ENCODE measurements at regions not wholly inside any gene's neighbourhood (a gene's known extent, or its start where the extent isn't known, plus 50 kb on each side); places are given as distances from the start of the nearest gene placed in this dataset.

GRCh38 chr3:106333911-106334618 lies 465.3 kb upstream of the CBLB start:
- WGBS, result 77% methylated on average over 3 of the region's 3 CpGs
- H3K4me3 ChIP-seq, result no peak overlapping the region
- H3K27ac ChIP-seq (replicated peaks in 1 of 4), result no peak overlapping the region
- no peaks in the 10 kb centered on the region for H3K36me3 ChIP-seq
- intact Hi-C loops (cut with DNase I), result no loop called here
- no peak for TF ChIP-seq POLR2AphosphoS5 (IDR thresholded peaks at IDR 0.05)
- no peak for TF ChIP-seq POLR2A (IDR thresholded peaks at IDR 0.05; ENCODE audit: low read depth)
- TF ChIP-seq EP300 (IDR thresholded peaks at IDR 0.05), result no peak
- TF ChIP-seq, protein P1, sequence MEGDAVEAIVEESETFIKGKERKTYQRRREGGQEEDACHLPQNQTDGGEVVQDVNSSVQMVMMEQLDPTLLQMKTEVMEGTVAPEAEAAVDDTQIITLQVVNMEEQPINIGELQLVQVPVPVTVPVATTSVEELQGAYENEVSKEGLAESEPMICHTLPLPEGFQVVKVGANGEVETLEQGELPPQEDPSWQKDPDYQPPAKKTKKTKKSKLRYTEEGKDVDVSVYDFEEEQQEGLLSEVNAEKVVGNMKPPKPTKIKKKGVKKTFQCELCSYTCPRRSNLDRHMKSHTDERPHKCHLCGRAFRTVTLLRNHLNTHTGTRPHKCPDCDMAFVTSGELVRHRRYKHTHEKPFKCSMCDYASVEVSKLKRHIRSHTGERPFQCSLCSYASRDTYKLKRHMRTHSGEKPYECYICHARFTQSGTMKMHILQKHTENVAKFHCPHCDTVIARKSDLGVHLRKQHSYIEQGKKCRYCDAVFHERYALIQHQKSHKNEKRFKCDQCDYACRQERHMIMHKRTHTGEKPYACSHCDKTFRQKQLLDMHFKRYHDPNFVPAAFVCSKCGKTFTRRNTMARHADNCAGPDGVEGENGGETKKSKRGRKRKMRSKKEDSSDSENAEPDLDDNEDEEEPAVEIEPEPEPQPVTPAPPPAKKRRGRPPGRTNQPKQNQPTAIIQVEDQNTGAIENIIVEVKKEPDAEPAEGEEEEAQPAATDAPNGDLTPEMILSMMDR (IDR thresholded peaks at IDR 0.05), result no peak
- no peaks in the 10 kb centered on the region for H3K27me3 ChIP-seq
- H3K4me1 ChIP-seq, result no peaks in the 10 kb centered on the region
- H3K9me3 ChIP-seq, result no peaks in the 10 kb centered on the region
- no peak for DNase-seq (ENCODE audit: extremely low spot score)

- intact Hi-C loops (cut with DNase I), result no loop called here
- DNase-seq (ENCODE audit: extremely low spot score), result no peak
- no peak for TF ChIP-seq POLR2A (IDR thresholded peaks at IDR 0.05; ENCODE audit: low read depth)
- no peak for TF ChIP-seq EP300 (IDR thresholded peaks at IDR 0.05)
- TF ChIP-seq, protein P1 (IDR thresholded peaks at IDR 0.05), result no peak
- TF ChIP-seq POLR2AphosphoS5 (IDR thresholded peaks at IDR 0.05), result no peak
- Histone ChIP-seq H3K27ac (replicated peaks in 1 of 4) (no peak overlapping the region), H3K4me1 (peaks cover 0 to 3% (median 0%) of the 10 kb centered on the region in 4 donors), H3K4me3 (no peak overlapping the region), H3K36me3 (no peaks in the 10 kb centered on the region), H3K27me3 (no peaks in the 10 kb centered on the region), H3K9me3 (no peaks in the 10 kb centered on the region)
- WGBS, result 96% methylated on average over 2 of the region's 2 CpGs
Measured at GRCh38 chr3:106336619-106337018, 467.8 kb upstream of the CBLB start.

DNA sequence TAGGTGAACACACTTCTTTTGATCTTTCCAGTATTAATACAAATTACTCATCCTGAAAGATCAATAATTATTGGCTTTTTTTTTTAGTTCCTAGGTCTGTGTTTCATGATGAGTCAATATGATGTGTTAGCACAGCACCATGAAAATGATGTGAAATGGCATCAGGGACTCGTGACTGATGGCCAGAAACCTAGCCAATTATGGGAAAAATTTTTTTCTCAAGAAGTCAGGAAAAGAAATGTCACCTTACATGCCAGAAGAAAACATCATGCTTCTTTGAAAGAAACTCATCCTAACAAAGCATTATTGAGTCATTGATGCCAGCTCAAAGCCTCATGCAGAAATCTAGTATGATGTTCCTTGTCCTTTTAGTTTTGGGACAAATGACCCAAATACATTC lies 468.3 kb upstream of the CBLB start:
- Histone ChIP-seq H3K9me3 (no peaks in the 10 kb centered on the region), H3K4me3 (no peak overlapping the region), H3K4me1 (peaks cover 0 to 3% (median 0%) of the 10 kb centered on the region in 4 donors), H3K27me3 (no peaks in the 10 kb centered on the region), H3K36me3 (no peaks in the 10 kb centered on the region), H3K27ac (replicated peaks in 1 of 4) (no peak overlapping the region)
- intact Hi-C loops (cut with DNase I), result no loop called here
- 90% methylated on average over 1 of the region's 1 CpG for WGBS
- TF ChIP-seq POLR2AphosphoS5 (IDR thresholded peaks at IDR 0.05) (no peak), POLR2A (IDR thresholded peaks at IDR 0.05; ENCODE audit: low read depth) (no peak), EP300 (IDR thresholded peaks at IDR 0.05) (no peak)
- TF ChIP-seq, protein P1 (IDR thresholded peaks at IDR 0.05), result no peak
- DNase-seq (ENCODE audit: extremely low spot score), result no peak

- H3K9me3 ChIP-seq, result no peaks in the 10 kb centered on the region
- intact Hi-C loops (cut with DNase I), result no loop called here
- H3K4me1 ChIP-seq, result peaks cover 0 to 3% (median 0%) of the 10 kb centered on the region in 4 donors
- no peak for DNase-seq (ENCODE audit: extremely low spot score)
- TF ChIP-seq EP300 (IDR thresholded peaks at IDR 0.05) (no peak), POLR2A (IDR thresholded peaks at IDR 0.05; ENCODE audit: low read depth) (no peak), POLR2AphosphoS5 (IDR thresholded peaks at IDR 0.05) (no peak)
- TF ChIP-seq, protein P1 (IDR thresholded peaks at IDR 0.05), result no peak
- no peak overlapping the region for H3K27ac ChIP-seq (replicated peaks in 1 of 4)
- WGBS, result 86% methylated on average over 5 of the region's 5 CpGs
- H3K27me3 ChIP-seq, result no peaks in the 10 kb centered on the region
- no peaks in the 10 kb centered on the region for H3K36me3 ChIP-seq
- no peak overlapping the region for H3K4me3 ChIP-seq
Measured at GRCh38 chr3:106338582-106339214, 469.9 kb upstream of the CBLB start.

Measured in esophagus muscularis mucosa (tissue), 4 donors.